ENCODE measurements at regions not wholly inside any gene's neighbourhood (a gene's known extent, or its start where the extent isn't known, plus 50 kb on each side); places are given as distances from the start of the nearest gene placed in this dataset.

- no peak for TF ChIP-seq EZH2phosphoT487 (IDR thresholded peaks at IDR 0.05; ENCODE audit: insufficient read depth, low read depth)
- no peak for TF ChIP-seq EZH2 (IDR thresholded peaks at IDR 0.05; ENCODE audit: insufficient read depth, poor library complexity, severe bottlenecking)
Observed at GRCh38 chr3:150292891-150293290, 115.2 kb upstream of the TSC22D2 start.
